SK-N-SH (cell line): ENCODE measurements at regions not wholly inside any gene's neighbourhood (a gene's known extent, or its start where the extent isn't known, plus 50 kb on each side); places are given as distances from the start of the nearest gene placed in this dataset.

Experiments
- CTCF ChIA-PET: fragments of 300-600, 350-600 bp; formaldehyde crosslinking; extraction: SDS; loops from one replicate; lab custom pipeline; 2021; lab: Yijun Ruan, JAX
- POLR2A ChIA-PET: fragments of 350-600 bp; sonication (Branson Sonifier 250); formaldehyde crosslinking; extraction: SDS; loops from one replicate; lab custom pipeline; 2020; ENCODE audit warnings: antibody characterized with exemption, inconsistent platforms; lab: Yijun Ruan, JAX
- DNase-seq: peaks from one replicate; pipeline ENCODE4 v3.0.0; 2012
- H2AFZ ChIP-seq: fragments of 200-600 bp; sonication (generic); 2 replicates; pipeline ENCODE4 v1.8.1; 2016; ENCODE audit warnings: antibody characterized with exemption, mild to moderate bottlenecking, low read depth
- H3F3A ChIP-seq: fragments of 200-600 bp; sonication (generic); replicated peaks from 2 replicates; pipeline ENCODE3; 2016; ENCODE audit warnings: antibody characterized with exemption, mild to moderate bottlenecking; ENCODE audit not compliant: insufficient read depth
- H3K27ac ChIP-seq, 2 experiments: fragments of 200-500 bp in 1 of 2; fragments of 200-600 bp in 1 of 2; sonication (Bioruptor generic) in 1 of 2; sonication (generic), shearing (Covaris generic) in 1 of 2; 2 replicates each; pipeline versions ENCODE4 v1.5.1 to v1.6.1; 2014 to 2016; ENCODE audit warnings: low read depth in 2 of 2, inconsistent platforms in 1 of 2, low read length in 1 of 2, mild to moderate bottlenecking in 1 of 2, mixed read lengths in 1 of 2
- H3K27me3 ChIP-seq: fragments of 200-600 bp; sonication (generic), shearing (Covaris generic); 2 replicates; pipeline ENCODE4 v1.6.1; 2016; ENCODE audit warnings: mixed run types; ENCODE audit not compliant: insufficient read depth
- H3K36me3 ChIP-seq, 2 experiments: fragments of 200-500 bp in 1 of 2; fragments of 200-600 bp in 1 of 2; sonication (Bioruptor generic) in 1 of 2; sonication (generic) in 1 of 2; replicated peaks in 1 of 2; 2 replicates each; pipeline versions ENCODE3 to v1.5.1; 2014 to 2016; ENCODE audit warnings: low read length in 1 of 2, mild to moderate bottlenecking in 1 of 2; ENCODE audit not compliant: insufficient read depth in 2 of 2, control insufficient read depth in 1 of 2
- H3K4me1 ChIP-seq, 2 experiments: fragments of 200-500 bp in 1 of 2; fragments of 200-600 bp in 1 of 2; sonication (Bioruptor generic) in 1 of 2; sonication (generic), shearing (Covaris generic) in 1 of 2; 2 replicates each; pipeline versions ENCODE4 v1.5.1 to v1.6.1; 2014 to 2016; ENCODE audit warnings: low read depth in 1 of 2, low read length in 1 of 2, mixed run types in 1 of 2; ENCODE audit not compliant: insufficient read depth in 2 of 2, control insufficient read depth in 1 of 2
- H3K4me2 ChIP-seq: fragments of 200-600 bp; sonication (generic), shearing (Covaris generic); 2 replicates; pipeline ENCODE4 v1.6.1; 2017; ENCODE audit warnings: mixed run types
- H3K4me3 ChIP-seq, 2 experiments: fragments of 200-500 bp in 1 of 2; fragments of 200-600 bp in 1 of 2; sonication (Bioruptor generic) in 1 of 2; sonication (generic), shearing (Covaris generic) in 1 of 2; 2 replicates each; pipeline versions ENCODE4 v1.5.1 to v1.8.1; 2014 to 2016; ENCODE audit warnings: low read depth in 2 of 2, inconsistent platforms in 1 of 2, low read length in 1 of 2, mild to moderate bottlenecking in 1 of 2, mixed read lengths in 1 of 2, moderate library complexity in 1 of 2
- H3K79me2 ChIP-seq: fragments of 200-600 bp; sonication (generic); 2 replicates; pipeline ENCODE4 v1.8.1; 2017; ENCODE audit warnings: mild to moderate bottlenecking; ENCODE audit not compliant: insufficient read depth
- H3K9ac ChIP-seq: fragments of 200-600 bp; sonication (generic); 2 replicates; pipeline ENCODE4 v1.6.1; 2017; ENCODE audit warnings: mixed run types
- H3K9me2 ChIP-seq: fragments of 200-600 bp; sonication (generic); 2 replicates; pipeline ENCODE4 v1.6.1; 2017; ENCODE audit warnings: mixed run types
- H3K9me3 ChIP-seq: fragments of 200-600 bp; sonication (generic); 2 replicates; pipeline ENCODE4 v1.6.1; 2017; ENCODE audit warnings: mixed run types, mild to moderate bottlenecking, moderate library complexity
- H4K20me1 ChIP-seq: fragments of 200-600 bp; sonication (generic); 2 replicates; pipeline ENCODE4 v1.6.1; 2017; ENCODE audit warnings: mild to moderate bottlenecking, mixed run types; ENCODE audit not compliant: insufficient read depth
- CHD2 ChIP-seq: fragments of 150-350 bp; IDR thresholded peaks from 2 replicates; pipeline ENCODE4 v1.6.1; 2018; ENCODE audit warnings: low read length; ENCODE audit not compliant: partially characterized antibody
- FOXJ3 ChIP-seq: sonication (generic); formaldehyde crosslinking; IDR thresholded peaks from 2 replicates; pipeline ENCODE4 v1.5.1; 2020; ENCODE audit warnings: mild to moderate bottlenecking, missing genetic modification reagents
- IRF3 ChIP-seq: fragments of 150-350 bp; IDR thresholded peaks from 2 replicates; pipeline ENCODE4 v1.6.1; 2016; ENCODE audit warnings: mild to moderate bottlenecking, low read depth, low read length
- JUND ChIP-seq: IDR thresholded peaks from 2 replicates; pipeline ENCODE4 v1.4.0; 2012
- MEF2A ChIP-seq: IDR thresholded peaks from 2 replicates; pipeline ENCODE4 v1.4.0; 2012; ENCODE audit warnings: low read depth, borderline replicate concordance
- MXI1 ChIP-seq: IDR thresholded peaks from 2 replicates; pipeline ENCODE4 v1.6.1; 2012; ENCODE audit warnings: mild to moderate bottlenecking, low read depth, low read length, improper control_type of control experiment
- NFIC ChIP-seq: IDR thresholded peaks from 2 replicates; pipeline ENCODE4 v1.4.0; 2012; ENCODE audit warnings: borderline replicate concordance
- NRF1 ChIP-seq: IDR thresholded peaks from 2 replicates; pipeline ENCODE4 v1.6.1; 2012; ENCODE audit warnings: low read depth, mild to moderate bottlenecking, low read length
- POLR2AphosphoS5 ChIP-seq: IDR thresholded peaks from 2 replicates; pipeline ENCODE4 v1.6.1; 2012; ENCODE audit warnings: low read depth, low read length
- RAD21 ChIP-seq: IDR thresholded peaks from 2 replicates; pipeline ENCODE4 v1.6.1; 2012; ENCODE audit warnings: mild to moderate bottlenecking, low read length
- RCOR1 ChIP-seq: fragments of 150-350 bp; IDR thresholded peaks from 2 replicates; pipeline ENCODE4 v1.6.1; 2017; ENCODE audit warnings: antibody characterized with exemption, low read length
- SMC3 ChIP-seq: IDR thresholded peaks from 2 replicates; pipeline ENCODE4 v1.6.1; 2012; ENCODE audit warnings: low read depth, low read length, improper control_type of control experiment
- TEAD4 ChIP-seq: IDR thresholded peaks from 2 replicates; pipeline ENCODE4 v1.4.0; 2012; ENCODE audit warnings: mild to moderate bottlenecking, borderline replicate concordance; ENCODE audit not compliant: insufficient read depth
- USF1 ChIP-seq: IDR thresholded peaks from 2 replicates; pipeline ENCODE4 v1.4.0; 2012; ENCODE audit warnings: low read depth, borderline replicate concordance
- WGBS: methylation state at CpG from one replicate; pipeline ENCODE4 v1.1.6; 2017; ENCODE audit warnings: low lambda C conversion rate; 5-methylcytosine and 5-hydroxymethylcytosine counted together
- TF ChIP-seq, protein P1 (sequence below): IDR thresholded peaks from 2 replicates; pipeline ENCODE4; 2012
- TF ChIP-seq, protein P2 (sequence below): fragments of 200-600 bp; sonication (generic); IDR thresholded peaks from 2 replicates; pipeline ENCODE4 v1.6.1; 2017; ENCODE audit warnings: antibody characterized with exemption, mild to moderate bottlenecking, moderate library complexity
- TF ChIP-seq, protein P3 (sequence below): fragments of 150-350 bp; IDR thresholded peaks from 2 replicates; pipeline ENCODE4 v1.6.1; 2017; ENCODE audit warnings: antibody characterized with exemption, low read length, low read depth, borderline replicate concordance

- no peaks in the 10 kb centered on the region for H3K27me3 ChIP-seq
- H3K4me1 ChIP-seq, result no peaks in the 10 kb centered on the region
- no peak overlapping the region for H3K27ac ChIP-seq
- no peak for DNase-seq
- CTCF ChIA-PET, result no interaction called here
- no peak overlapping the region; a peak in 1 of 4 replicates for H3K4me3 ChIP-seq
- POLR2A ChIA-PET, result no interaction called here
- peaks cover 14% of the 10 kb centered on the region; the same call in 1 of the 2 replicates for H3K9me3 ChIP-seq
- H3K9ac ChIP-seq, result no peak overlapping the region
- H3K36me3 ChIP-seq, result no peaks in the 10 kb centered on the region
- TF ChIP-seq NRF1 (no peak), SMC3 (no peak), TEAD4 (no peak), FOXJ3 (CRISPR knock-in tag) (no peak), JUND (no peak), CHD2 (no peak), MXI1 (no peak), RCOR1 (no peak)
- TF ChIP-seq, protein P1, sequence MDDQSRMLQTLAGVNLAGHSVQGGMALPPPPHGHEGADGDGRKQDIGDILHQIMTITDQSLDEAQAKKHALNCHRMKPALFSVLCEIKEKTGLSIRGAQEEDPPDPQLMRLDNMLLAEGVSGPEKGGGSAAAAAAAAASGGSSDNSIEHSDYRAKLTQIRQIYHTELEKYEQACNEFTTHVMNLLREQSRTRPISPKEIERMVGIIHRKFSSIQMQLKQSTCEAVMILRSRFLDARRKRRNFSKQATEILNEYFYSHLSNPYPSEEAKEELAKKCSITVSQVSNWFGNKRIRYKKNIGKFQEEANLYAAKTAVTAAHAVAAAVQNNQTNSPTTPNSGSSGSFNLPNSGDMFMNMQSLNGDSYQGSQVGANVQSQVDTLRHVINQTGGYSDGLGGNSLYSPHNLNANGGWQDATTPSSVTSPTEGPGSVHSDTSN, result no peak
- no peaks in the 10 kb centered on the region for H3K79me2 ChIP-seq
- H4K20me1 ChIP-seq, result no peaks in the 10 kb centered on the region
- no peaks in the 10 kb centered on the region for H3F3A ChIP-seq
- 15% methylated on average over 4 of the region's 4 CpGs for WGBS
- no peak overlapping the region for H2AFZ ChIP-seq
- no peaks in the 10 kb centered on the region for H3K9me2 ChIP-seq
- no peak overlapping the region for H3K4me2 ChIP-seq
Observed at GRCh38 chr2:21535826-21536225, 412.1 kb downstream of the TDRD15 start.

GRCh38 chr2:21539685-21540084 lies 415.9 kb downstream of the TDRD15 start:
- POLR2A ChIA-PET, result no interaction called here
- DNase-seq, result no peak
- H3K36me3 ChIP-seq, result no peaks in the 10 kb centered on the region
- CTCF ChIA-PET, result interaction anchor here (1.4 kb wide), 1 partner anchor 17 kb away, joined by 3 read pairs; no protein-coding TSS in a partner anchor
- no peak overlapping the region for H3K4me2 ChIP-seq
- H3K27me3 ChIP-seq, result no peaks in the 10 kb centered on the region
- H3K4me3 ChIP-seq, result no peak overlapping the region
- H3K4me1 ChIP-seq, result peaks cover 0 to 8% of the 10 kb centered on the region in 2 experiments; a peak in 2 of 4 replicates
- H3K9me2 ChIP-seq, result no peaks in the 10 kb centered on the region
- peaks cover 9% of the 10 kb centered on the region; the same call in 1 of the 2 replicates for H3K9me3 ChIP-seq
- H2AFZ ChIP-seq, result no peak overlapping the region
- no peak overlapping the region for H3K9ac ChIP-seq
- WGBS, result 6% methylated on average over 2 of the region's 2 CpGs
- no peaks in the 10 kb centered on the region for H3K79me2 ChIP-seq
- TF ChIP-seq USF1, result no peak
- no peak for TF ChIP-seq FOXJ3 (CRISPR knock-in tag)
- TF ChIP-seq IRF3, result no peak
- no peak for TF ChIP-seq POLR2AphosphoS5
- TF ChIP-seq, protein P2, sequence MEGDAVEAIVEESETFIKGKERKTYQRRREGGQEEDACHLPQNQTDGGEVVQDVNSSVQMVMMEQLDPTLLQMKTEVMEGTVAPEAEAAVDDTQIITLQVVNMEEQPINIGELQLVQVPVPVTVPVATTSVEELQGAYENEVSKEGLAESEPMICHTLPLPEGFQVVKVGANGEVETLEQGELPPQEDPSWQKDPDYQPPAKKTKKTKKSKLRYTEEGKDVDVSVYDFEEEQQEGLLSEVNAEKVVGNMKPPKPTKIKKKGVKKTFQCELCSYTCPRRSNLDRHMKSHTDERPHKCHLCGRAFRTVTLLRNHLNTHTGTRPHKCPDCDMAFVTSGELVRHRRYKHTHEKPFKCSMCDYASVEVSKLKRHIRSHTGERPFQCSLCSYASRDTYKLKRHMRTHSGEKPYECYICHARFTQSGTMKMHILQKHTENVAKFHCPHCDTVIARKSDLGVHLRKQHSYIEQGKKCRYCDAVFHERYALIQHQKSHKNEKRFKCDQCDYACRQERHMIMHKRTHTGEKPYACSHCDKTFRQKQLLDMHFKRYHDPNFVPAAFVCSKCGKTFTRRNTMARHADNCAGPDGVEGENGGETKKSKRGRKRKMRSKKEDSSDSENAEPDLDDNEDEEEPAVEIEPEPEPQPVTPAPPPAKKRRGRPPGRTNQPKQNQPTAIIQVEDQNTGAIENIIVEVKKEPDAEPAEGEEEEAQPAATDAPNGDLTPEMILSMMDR, result no peak
- TF ChIP-seq, protein P3, sequence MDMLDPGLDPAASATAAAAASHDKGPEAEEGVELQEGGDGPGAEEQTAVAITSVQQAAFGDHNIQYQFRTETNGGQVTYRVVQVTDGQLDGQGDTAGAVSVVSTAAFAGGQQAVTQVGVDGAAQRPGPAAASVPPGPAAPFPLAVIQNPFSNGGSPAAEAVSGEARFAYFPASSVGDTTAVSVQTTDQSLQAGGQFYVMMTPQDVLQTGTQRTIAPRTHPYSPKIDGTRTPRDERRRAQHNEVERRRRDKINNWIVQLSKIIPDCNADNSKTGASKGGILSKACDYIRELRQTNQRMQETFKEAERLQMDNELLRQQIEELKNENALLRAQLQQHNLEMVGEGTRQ, result no peak
- TF ChIP-seq NRF1, result no peak
- TF ChIP-seq RAD21, result no peak
- TF ChIP-seq NFIC, result no peak
- no peak for TF ChIP-seq MEF2A
- H4K20me1 ChIP-seq, result no peaks in the 10 kb centered on the region
- H3F3A ChIP-seq, result no peaks in the 10 kb centered on the region
- no peak overlapping the region for H3K27ac ChIP-seq
